Lower lobe of right lung (tissue), 2 donors: ENCODE measurements at regions not wholly inside any gene's neighbourhood (a gene's known extent, or its start where the extent isn't known, plus 50 kb on each side); places are given as distances from the start of the nearest gene placed in this dataset.

Experiments used
- ATAC-seq, 2 donors: fragments of 200-7000 bp; cut with Tn5 transposase; one replicate each; pipeline ENCODE4 v1.9.1; 2020 to 2022; ENCODE audit warnings: mild to moderate bottlenecking in 2 of 2, moderate library complexity in 2 of 2
- DNase-seq: peaks from one replicate; pipeline ENCODE4 v3.0.0-alpha.2; 2020
- H3K27ac ChIP-seq: fragments of 200-600 bp; one replicate; pipeline ENCODE4 v1.8.0; 2022
- H3K27me3 ChIP-seq: fragments of 200-600 bp; one replicate; pipeline ENCODE4 v1.8.0; 2022; ENCODE audit warnings: low read depth
- H3K36me3 ChIP-seq: fragments of 200-600 bp; one replicate; pipeline ENCODE4 v1.8.0; 2022; ENCODE audit warnings: mild to moderate bottlenecking
- H3K4me1 ChIP-seq: fragments of 200-600 bp; one replicate; pipeline ENCODE4 v1.8.0; 2022
- H3K4me3 ChIP-seq: fragments of 200-600 bp; one replicate; pipeline ENCODE4 v1.8.0; 2022; ENCODE audit warnings: mild to moderate bottlenecking
- H3K9me3 ChIP-seq: fragments of 200-600 bp; one replicate; pipeline ENCODE4 v1.8.0; 2022
- intact Hi-C: fragments of 100-400 bp; cut with DNase I; formaldehyde crosslinking; loops from one replicate; pipeline ENCODE4 v1.11.0; 2022
- TF ChIP-seq, protein P1 (sequence below): fragments of 200-600 bp; IDR thresholded peaks from one replicate; pipeline ENCODE4 v1.8.0; 2022; ENCODE audit warnings: antibody characterized with exemption, mild to moderate bottlenecking
- donor health status: DM: no; HTN: yes; CAD: no; lungs with severe emphysema.

DNA sequence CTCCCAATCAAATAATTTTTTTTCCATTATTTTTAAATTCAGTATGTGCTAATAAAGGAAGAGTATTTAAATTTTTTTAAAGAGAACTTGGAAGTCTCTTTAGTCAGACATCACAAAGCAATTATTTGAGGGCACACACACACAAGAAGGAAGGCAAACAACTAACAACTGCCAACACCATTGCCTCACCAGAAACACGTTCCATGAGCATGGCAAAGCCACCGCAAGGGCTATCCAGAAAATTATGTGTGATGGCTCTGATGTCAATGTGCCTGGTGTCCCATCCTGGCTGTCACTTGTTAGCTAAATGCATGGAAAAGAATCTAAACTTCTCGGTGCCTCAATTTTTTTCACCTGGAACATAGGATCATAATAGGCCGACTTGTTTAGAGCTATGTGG is 262.9 kb downstream of the SEC16B start:
- intact Hi-C loops: no loop called here
- TF ChIP-seq, protein P1, sequence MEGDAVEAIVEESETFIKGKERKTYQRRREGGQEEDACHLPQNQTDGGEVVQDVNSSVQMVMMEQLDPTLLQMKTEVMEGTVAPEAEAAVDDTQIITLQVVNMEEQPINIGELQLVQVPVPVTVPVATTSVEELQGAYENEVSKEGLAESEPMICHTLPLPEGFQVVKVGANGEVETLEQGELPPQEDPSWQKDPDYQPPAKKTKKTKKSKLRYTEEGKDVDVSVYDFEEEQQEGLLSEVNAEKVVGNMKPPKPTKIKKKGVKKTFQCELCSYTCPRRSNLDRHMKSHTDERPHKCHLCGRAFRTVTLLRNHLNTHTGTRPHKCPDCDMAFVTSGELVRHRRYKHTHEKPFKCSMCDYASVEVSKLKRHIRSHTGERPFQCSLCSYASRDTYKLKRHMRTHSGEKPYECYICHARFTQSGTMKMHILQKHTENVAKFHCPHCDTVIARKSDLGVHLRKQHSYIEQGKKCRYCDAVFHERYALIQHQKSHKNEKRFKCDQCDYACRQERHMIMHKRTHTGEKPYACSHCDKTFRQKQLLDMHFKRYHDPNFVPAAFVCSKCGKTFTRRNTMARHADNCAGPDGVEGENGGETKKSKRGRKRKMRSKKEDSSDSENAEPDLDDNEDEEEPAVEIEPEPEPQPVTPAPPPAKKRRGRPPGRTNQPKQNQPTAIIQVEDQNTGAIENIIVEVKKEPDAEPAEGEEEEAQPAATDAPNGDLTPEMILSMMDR: no peak
- no peak for ATAC-seq

DNA sequence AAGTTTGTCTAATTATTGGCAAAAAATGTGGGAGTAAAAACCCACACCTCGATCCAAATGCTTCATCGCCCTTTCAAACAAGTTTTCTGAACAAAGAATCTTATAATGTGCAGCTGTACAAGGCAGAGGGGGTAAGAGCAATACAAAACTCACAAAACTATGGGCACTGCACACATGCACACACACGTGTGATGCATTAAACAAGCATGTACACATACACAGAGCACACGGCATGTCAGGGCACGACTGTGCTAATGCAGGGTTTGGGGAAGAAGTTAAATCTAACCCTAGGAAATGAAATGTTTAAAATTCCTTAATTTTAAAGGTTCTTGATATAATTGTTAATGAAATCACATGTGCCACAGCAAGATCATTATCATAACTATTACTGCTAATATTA is 264.0 kb downstream of the SEC16B start:
- Histone ChIP-seq H3K27ac (no peak overlapping the region), H3K27me3 (no peaks in the 10 kb centered on the region), H3K36me3 (no peaks in the 10 kb centered on the region), H3K4me1 (no peaks in the 10 kb centered on the region), H3K9me3 (no peaks in the 10 kb centered on the region), H3K4me3 (no peak overlapping the region)
- intact Hi-C loops: no loop called here
- TF ChIP-seq, protein P1: no peak
- ATAC-seq (no peak), DNase-seq (no peak)

More for the DNA sequence above, 262.9 kb downstream of the SEC16B start:
- Histone ChIP-seq H3K4me3 (no peak overlapping the region), H3K4me1 (no peaks in the 10 kb centered on the region), H3K36me3 (no peaks in the 10 kb centered on the region), H3K27ac (no peak overlapping the region), H3K9me3 (no peaks in the 10 kb centered on the region), H3K27me3 (no peaks in the 10 kb centered on the region)
- DNase-seq: no peak

DNA sequence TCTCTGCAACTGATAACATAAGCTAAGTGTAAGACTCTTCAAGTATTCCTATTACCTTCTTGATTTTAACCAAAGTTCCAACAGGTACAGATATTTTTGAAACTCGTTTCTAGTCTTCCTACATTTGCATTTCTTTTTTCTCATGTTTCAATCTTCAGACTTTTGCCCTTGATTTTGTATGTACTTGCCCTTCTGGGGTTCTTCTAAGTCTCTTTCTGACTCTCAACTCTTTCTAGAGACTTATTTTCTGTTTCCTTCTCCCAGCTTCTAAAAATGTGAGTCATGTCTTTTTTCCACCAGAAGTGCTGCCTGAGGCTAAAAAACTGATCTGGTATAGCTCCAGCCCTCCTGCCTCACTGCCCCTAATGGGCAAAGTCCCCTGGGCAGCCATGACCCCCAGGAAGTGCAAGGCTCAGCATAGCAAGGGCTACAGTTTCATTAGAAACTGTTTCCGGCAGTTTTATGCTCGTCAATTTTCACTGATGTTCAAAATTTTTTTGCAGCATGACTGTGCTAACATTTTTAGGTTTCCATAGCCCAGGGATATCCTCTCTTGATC is 265.9 kb downstream of the SEC16B start:
- ATAC-seq: no peak
- Histone ChIP-seq H3K27me3 (no peaks in the 10 kb centered on the region), H3K4me3 (no peak overlapping the region), H3K9me3 (no peaks in the 10 kb centered on the region), H3K27ac (no peak overlapping the region), H3K4me1 (no peaks in the 10 kb centered on the region), H3K36me3 (no peaks in the 10 kb centered on the region)
- intact Hi-C loops: no loop called here
- no peak for DNase-seq
- TF ChIP-seq, protein P1: no peak

DNA sequence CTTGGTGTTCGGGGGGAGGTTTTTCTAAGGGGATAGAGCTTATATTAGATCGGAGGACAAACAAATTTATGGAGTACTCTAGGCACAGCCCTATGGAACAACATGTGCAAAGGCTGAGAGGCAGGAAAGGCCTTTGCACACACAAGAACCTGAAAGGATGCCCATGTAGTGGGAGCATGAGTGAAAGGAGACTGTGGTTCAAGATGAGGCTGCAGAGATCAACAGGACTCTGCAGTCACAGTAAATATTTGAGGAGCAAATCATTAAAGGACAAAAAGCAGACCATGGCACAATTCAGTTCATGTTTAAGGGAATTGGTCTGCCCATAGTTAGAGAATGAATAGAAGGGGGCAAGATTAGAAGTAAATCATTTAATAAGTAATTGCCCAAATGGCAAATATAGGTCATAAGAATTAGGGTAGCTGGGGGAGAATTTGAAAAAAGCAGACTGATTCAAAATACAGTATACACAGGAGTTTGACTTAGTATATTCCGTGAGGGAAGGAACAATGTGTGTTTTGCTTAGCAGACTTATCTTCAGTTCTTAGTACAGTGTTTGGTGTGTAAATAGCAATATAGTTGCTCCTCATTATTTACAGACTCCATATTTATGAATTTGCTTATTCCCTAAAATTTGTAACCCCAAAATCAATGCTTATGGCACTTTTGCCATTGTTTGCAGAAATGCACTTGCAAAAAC is 268.1 kb downstream of the SEC16B start:
- no peak overlapping the region for H3K4me3 ChIP-seq
- no peak for DNase-seq
- intact Hi-C loops: no loop called here
- H3K36me3 ChIP-seq: no peaks in the 10 kb centered on the region
- TF ChIP-seq, protein P1: no peak
- no peak for ATAC-seq
- H3K9me3 ChIP-seq: no peaks in the 10 kb centered on the region
- no peaks in the 10 kb centered on the region for H3K4me1 ChIP-seq
- H3K27ac ChIP-seq: no peak overlapping the region
- H3K27me3 ChIP-seq: no peaks in the 10 kb centered on the region

DNA sequence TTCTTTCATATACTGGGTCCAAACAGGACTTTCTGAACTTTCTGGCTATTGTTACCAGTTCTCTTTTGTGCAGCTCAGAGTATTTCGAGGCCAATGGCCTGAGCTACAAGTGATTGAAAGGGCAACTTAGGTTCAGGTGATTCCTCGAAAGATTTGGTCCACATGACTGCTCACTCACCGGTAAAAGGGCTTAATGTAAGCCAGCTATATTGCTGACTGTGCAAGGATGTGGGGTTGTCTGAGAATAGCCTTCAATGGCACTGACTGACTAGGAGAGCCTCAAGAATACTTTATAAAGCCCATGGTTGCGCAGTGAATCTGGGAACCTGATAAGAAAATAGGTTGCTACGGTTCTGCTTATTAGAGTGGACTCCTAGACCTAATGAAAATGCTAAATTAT is 269.0 kb downstream of the SEC16B start:
- TF ChIP-seq, protein P1: no peak
- Histone ChIP-seq H3K4me3 (no peak overlapping the region), H3K4me1 (no peaks in the 10 kb centered on the region), H3K9me3 (no peaks in the 10 kb centered on the region), H3K36me3 (no peaks in the 10 kb centered on the region), H3K27me3 (no peaks in the 10 kb centered on the region), H3K27ac (no peak overlapping the region)
- intact Hi-C loops: no loop called here
- no peak for ATAC-seq
- no peak for DNase-seq
